ENCODE measurements at regions not wholly inside any gene's neighbourhood (a gene's known extent, or its start where the extent isn't known, plus 50 kb on each side); places are given as distances from the start of the nearest gene placed in this dataset.

- TF ChIP-seq CTCF (IDR thresholded peaks at IDR 0.05; ENCODE audit: insufficient read depth, low read depth, low read length) (no peak), EZH2 (IDR thresholded peaks at IDR 0.05; ENCODE audit: insufficient read depth, low read length) (no peak)
Observed at GRCh38 chr4:154125340-154125739, 336.5 kb upstream of the SFRP2 start.
